ENCODE measurements at regions not wholly inside any gene's neighbourhood (a gene's known extent, or its start where the extent isn't known, plus 50 kb on each side); places are given as distances from the start of the nearest gene placed in this dataset.

DNA sequence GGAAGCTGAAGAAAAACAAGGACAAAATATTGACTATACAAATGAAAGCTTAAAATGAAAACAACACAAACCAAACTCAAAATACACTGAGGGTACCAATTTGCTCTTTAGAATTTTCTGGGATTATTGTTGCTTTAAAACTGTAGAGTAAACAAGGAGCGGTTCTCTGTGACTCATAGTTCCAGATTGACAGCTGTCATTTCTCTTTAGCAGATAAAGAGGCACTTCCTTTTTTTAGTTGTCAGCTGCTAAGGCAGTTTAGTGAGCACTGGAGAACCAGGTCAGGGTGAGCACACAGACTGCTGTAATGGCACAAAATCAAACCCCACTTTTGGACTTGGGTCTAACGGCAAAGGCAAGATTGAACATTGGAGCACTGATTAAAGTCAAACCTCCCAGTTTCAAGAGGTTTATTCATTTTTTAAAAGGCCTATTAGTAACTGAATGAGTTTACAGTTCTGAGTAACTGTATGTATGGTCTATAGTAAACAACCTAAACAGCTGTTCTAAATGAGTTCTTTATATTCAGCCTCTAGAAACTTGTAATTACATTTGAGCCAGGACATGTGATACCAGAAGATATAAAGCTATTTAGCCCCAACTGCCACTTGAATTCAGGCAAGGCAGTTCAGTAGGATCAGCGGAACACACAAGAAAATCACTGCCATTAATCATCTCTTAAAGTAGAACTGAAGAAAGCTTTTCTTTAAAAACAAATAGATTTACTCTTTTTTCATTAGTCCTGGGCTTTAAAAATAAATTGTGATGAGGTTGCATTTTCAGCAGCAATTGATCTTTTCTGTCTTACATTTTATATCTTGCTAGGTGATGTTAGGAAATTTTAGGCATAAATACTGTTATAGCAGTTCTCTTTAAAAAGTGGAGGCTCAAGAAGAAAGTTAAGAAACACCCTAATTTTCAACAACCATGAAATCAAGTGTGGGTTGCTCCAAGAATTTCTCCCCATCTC lies 71.7 kb upstream of the PRICKLE1 start:
- no peak for DNase-seq

GRCh38 chr12:42660117-42660516 lies 70.6 kb upstream of the PRICKLE1 start:
- DNase-seq, result no peak

DNA sequence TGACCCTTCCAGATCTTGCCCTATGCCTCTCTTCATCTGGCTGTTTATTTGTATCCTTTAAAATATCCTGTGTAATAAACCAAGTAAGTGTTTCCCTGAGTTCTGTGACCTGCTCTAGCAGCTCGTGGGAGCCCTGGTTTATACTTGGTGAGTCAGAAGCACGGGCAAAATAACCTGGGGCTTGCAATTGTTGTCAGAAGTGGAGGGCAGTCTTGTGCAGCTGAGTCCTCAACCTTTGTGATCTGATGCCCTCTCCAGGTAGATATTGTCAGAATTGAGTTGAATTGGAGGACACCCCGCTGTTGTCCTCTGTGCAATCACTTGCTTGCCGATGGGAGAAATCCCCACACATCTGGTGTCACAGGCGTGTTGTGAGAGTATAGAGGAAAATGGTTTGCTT lies 62.5 kb upstream of the PRICKLE1 start:
- peak; percentile 20 for DNase-seq

GRCh38 chr12:42648061-42648460 lies 58.5 kb upstream of the PRICKLE1 start:
- no peak for DNase-seq

- DNase-seq, result no peak
Measured at GRCh38 chr12:42643881-42644579, 54.5 kb upstream of the PRICKLE1 start.

DNA sequence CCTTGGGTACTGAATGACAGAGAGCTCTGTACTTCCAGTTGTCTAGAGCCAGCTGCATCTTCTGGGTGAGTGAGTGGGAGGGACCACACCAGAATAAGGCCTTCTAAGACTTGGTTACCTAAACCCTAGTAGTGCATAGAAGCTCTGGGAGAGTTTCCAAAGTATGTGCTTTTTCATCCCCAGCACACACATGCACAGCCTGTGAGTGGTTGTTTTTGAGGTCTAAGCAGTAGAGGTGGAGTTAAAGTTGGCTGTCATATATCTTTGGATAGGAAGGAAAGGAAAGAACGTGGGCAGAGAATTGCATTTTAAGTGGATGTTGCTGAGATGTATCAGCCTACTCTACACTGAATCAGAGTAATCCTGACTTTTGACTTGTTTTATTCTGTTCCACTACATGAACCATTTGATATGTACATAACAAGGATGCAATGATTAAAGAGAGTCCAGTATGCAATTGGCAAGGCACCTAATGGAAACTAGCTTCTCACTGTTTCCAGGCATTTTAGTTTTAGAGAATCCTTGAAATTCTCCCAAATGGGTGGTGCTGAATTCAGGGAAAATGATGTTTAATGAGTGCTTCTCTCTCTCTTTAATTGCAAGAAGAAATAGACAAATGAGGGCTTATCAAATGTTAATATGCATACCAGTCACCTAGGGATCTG lies 51.8 kb upstream of the PRICKLE1 start:
- DNase-seq, result no peak

GRCh38 chr12:42640391-42640790 lies 50.8 kb upstream of the PRICKLE1 start:
- no peak for DNase-seq

- DNase-seq, result no peak
Measured at GRCh38 chr12:42639556-42639955, 50.0 kb upstream of the PRICKLE1 start.
